ENCODE measurements at regions not wholly inside any gene's neighbourhood (a gene's known extent, or its start where the extent isn't known, plus 50 kb on each side); places are given as distances from the start of the nearest gene placed in this dataset.

GRCh38 chr5:101288633-101289032 is 385.6 kb upstream of the ST8SIA4 start:
- in situ Hi-C loops (cut with MboI) (no loop called here), intact Hi-C loops (cut with micrococcal nuclease) (no loop called here)
- H3K36me3 ChIP-seq (ENCODE audit: control insufficient read depth, insufficient read depth, low read length) = no peaks in the 10 kb centered on the region
- no TSS peak for BruUV-seq (replicated peaks)
- no peaks in the 10 kb centered on the region for H3K27me3 ChIP-seq (ENCODE audit: control insufficient read depth in 2 of 2, insufficient read depth in 2 of 2, low read length in 2 of 2)
- no peak overlapping the region for H3K4me2 ChIP-seq (ENCODE audit: insufficient read depth, low read length)
- no peak overlapping the region for H3K4me3 ChIP-seq
- POLR2A ChIA-PET = no interaction called here
- CTCF ChIA-PET (ENCODE audit: low intra/inter-chr PET ratio) = no interaction called here
- H3K27ac ChIP-seq (ENCODE audit: extremely low read depth, low read depth, low read length) = no peak overlapping the region
- no peak overlapping the region for H2AFZ ChIP-seq (ENCODE audit: low read depth, low read length)
- WGBS (ENCODE audit: insufficient coverage, low coverage, missing lambda C conversion rate) = under 1% methylated on average over 7 of the region's 7 CpGs
- H3K9me3 ChIP-seq (replicated peaks; ENCODE audit: control insufficient read depth, insufficient read depth, low read depth, low read length) = no peaks in the 10 kb centered on the region
- TF ChIP-seq ZNF12 (CRISPR knock-in tag; IDR thresholded peaks at IDR 0.05) = no peak
- no peak for TF ChIP-seq THRB (CRISPR knock-in tag; conservative IDR thresholded peaks at IDR 0.05)
- no peak for TF ChIP-seq SREBF2 (CRISPR knock-in tag; IDR thresholded peaks at IDR 0.05)
- no peak for TF ChIP-seq HEY1 (CRISPR knock-in tag; IDR thresholded peaks at IDR 0.05; ENCODE audit: borderline replicate concordance)
- no peak for TF ChIP-seq HDAC8 (tag; IDR thresholded peaks at IDR 0.05)
- TF ChIP-seq ZBED1 (IDR thresholded peaks at IDR 0.05) = no peak
- no peak for TF ChIP-seq NR4A1 (CRISPR knock-in tag; IDR thresholded peaks at IDR 0.05)
- no peak for TF ChIP-seq NR4A1 (tag; IDR thresholded peaks at IDR 0.05)
- no peak for TF ChIP-seq TRIM28 (IDR thresholded peaks at IDR 0.05)
- no peak for TF ChIP-seq CHD7 (IDR thresholded peaks at IDR 0.05; ENCODE audit: low read depth, low read length)
- H3K79me2 ChIP-seq (ENCODE audit: control insufficient read depth, insufficient read depth, low read length) = no peaks in the 10 kb centered on the region
- no peaks in the 10 kb centered on the region for H4K20me1 ChIP-seq (replicated peaks; ENCODE audit: control insufficient read depth, insufficient read depth, low read length)
- H3K4me1 ChIP-seq (replicated peaks in 1 of 2; ENCODE audit: control insufficient read depth in 2 of 2, insufficient read depth in 2 of 2, low read length in 2 of 2) = no peaks in the 10 kb centered on the region
- DNase-seq (ENCODE audit: extremely low read depth in 1 of 4, low spot score in 3 of 4) = no peak
- no peak overlapping the region for H3K9ac ChIP-seq (ENCODE audit: insufficient read depth in 1 of 2, low read depth in 2 of 2, low read length in 2 of 2)
- no peaks in the 10 kb centered on the region for H3K9me1 ChIP-seq (ENCODE audit: control insufficient read depth, insufficient read depth, low read length)
- no peak for ATAC-seq
- no peak for FAIRE-seq

Measured in K562 (cell line).